Karpas-422 (cell line): ENCODE measurements at regions not wholly inside any gene's neighbourhood (a gene's known extent, or its start where the extent isn't known, plus 50 kb on each side); places are given as distances from the start of the nearest gene placed in this dataset.
"Not testable (repeated sequence)": the region's sequence is repeated elsewhere in the genome, so short reads cannot be mapped to it uniquely, and the experiment has no call there.

Experiments used
- DNase-seq: peaks from one replicate; pipeline ENCODE4 v3.0.0-alpha.2; 2015
- H2AFZ ChIP-seq: fragments of 200-600 bp; sonication (generic); 2 replicates; pipeline ENCODE4 v1.6.1; 2014; ENCODE audit warnings: antibody characterized with exemption, low read length, mixed read lengths
- H3K27ac ChIP-seq: fragments of 200-600 bp; sonication (generic); 2 replicates; pipeline ENCODE4 v1.5.1; 2014; ENCODE audit warnings: mild to moderate bottlenecking, low read length, moderate library complexity
- H3K27me3 ChIP-seq: fragments of 200-600 bp; sonication (generic); 2 replicates; pipeline ENCODE4 v1.6.1; 2014; ENCODE audit warnings: low read length, mixed read lengths
- H3K36me3 ChIP-seq: fragments of 200-600 bp; sonication (generic); 2 replicates; pipeline ENCODE4 v1.6.1; 2014; ENCODE audit warnings: low read length, mixed read lengths; ENCODE audit not compliant: insufficient read depth
- H3K4me1 ChIP-seq: fragments of 200-600 bp; sonication (generic); 2 replicates; pipeline ENCODE4 v1.6.1; 2014; ENCODE audit warnings: mild to moderate bottlenecking, low read length, mixed read lengths
- H3K4me2 ChIP-seq: fragments of 200-600 bp; sonication (generic); 2 replicates; pipeline ENCODE4 v1.6.1; 2014; ENCODE audit warnings: low read length, low read depth, mild to moderate bottlenecking; ENCODE audit not compliant: poor library complexity, severe bottlenecking
- H3K4me3 ChIP-seq: fragments of 200-600 bp; sonication (generic); 2 replicates; pipeline ENCODE4 v1.5.1; 2014; ENCODE audit warnings: mild to moderate bottlenecking, antibody characterized with exemption, low read length, mixed read lengths
- H3K79me2 ChIP-seq: fragments of 200-600 bp; sonication (generic); 2 replicates; pipeline ENCODE4 v1.6.1; 2014; ENCODE audit warnings: mild to moderate bottlenecking, low read length, mixed read lengths
- H3K9ac ChIP-seq: fragments of 200-600 bp; sonication (generic); 2 replicates; pipeline ENCODE4 v1.6.0; 2014; ENCODE audit warnings: low read length
- H3K9me2 ChIP-seq: fragments of 200-600 bp; sonication (generic), shearing (Covaris generic); replicated peaks from 2 replicates; pipeline ENCODE4 v1.6.0; 2014; ENCODE audit warnings: mild to moderate bottlenecking, low read length, moderate library complexity; ENCODE audit not compliant: insufficient read depth
- H3K9me3 ChIP-seq: fragments of 300-700, 200-600 bp; sonication (generic); 2 replicates; pipeline ENCODE4 v1.6.1; 2014; ENCODE audit warnings: low read length, mixed read lengths
- H4K20me1 ChIP-seq: fragments of 200-600 bp; sonication (generic); 2 replicates; pipeline ENCODE4 v1.6.1; 2014; ENCODE audit warnings: mild to moderate bottlenecking, antibody characterized with exemption, low read length, low read depth; ENCODE audit not compliant: insufficient read depth

DNA sequence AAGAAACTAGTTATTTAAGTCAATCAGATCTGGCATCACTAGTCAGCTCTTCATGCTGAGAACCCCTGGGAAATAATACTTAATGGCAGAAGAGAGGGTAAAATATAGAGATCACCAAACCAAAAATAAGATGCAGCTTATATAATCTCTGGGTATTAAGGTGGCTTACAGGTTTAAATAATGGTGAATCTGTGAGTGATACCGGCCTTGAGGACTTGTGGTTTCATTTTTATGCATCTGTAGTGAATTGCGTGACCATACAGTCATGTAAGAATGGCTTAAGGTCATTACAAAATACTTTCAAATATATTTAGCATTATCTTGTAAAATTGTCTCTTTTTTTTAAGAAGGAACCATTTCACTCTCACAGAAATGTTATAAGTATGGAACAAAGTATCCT lies 1192.2 kb downstream of the RPIA start:
- not testable (repeated sequence) for H3K4me3 ChIP-seq, H3K9me3 ChIP-seq, H3K36me3 ChIP-seq, H3K9ac ChIP-seq, H4K20me1 ChIP-seq, H3K9me2 ChIP-seq, H3K27me3 ChIP-seq, H2AFZ ChIP-seq, H3K79me2 ChIP-seq
- H3K4me2 ChIP-seq = peak overlapping the region; percentile 61
- H3K27ac ChIP-seq = peak overlapping the region; percentile 87
- H3K4me1 ChIP-seq = peaks cover 20% of the 10 kb centered on the region
- peak; percentile 53 for DNase-seq

DNA sequence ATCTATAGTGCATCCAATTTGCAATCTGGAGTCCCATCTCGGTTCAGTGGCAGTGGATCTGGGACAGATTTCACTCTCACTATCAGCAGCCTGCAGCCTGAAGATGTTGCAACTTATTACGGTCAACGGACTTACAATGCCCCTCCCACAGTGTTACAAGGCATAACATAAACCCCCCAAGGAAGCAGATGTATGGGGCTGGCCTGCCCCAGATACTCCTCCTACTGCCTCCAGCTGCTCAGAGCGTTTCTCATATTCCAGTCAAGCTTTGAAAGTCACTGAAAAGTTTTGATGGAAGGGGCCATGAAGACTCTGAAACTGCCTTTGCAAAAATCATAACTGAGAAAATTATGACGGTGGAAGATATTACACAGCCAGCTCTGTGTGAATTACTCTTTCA lies 1193.6 kb downstream of the RPIA start:
- H3K36me3 ChIP-seq, H3K4me3 ChIP-seq, H3K9me3 ChIP-seq, H3K9ac ChIP-seq, DNase-seq, H2AFZ ChIP-seq, H3K4me2 ChIP-seq, H3K79me2 ChIP-seq, H3K9me2 ChIP-seq, H3K27me3 ChIP-seq, H4K20me1 ChIP-seq: not testable (repeated sequence)
- peak overlapping the region; percentile 77 for H3K27ac ChIP-seq
- H3K4me1 ChIP-seq = peaks cover 20% of the 10 kb centered on the region

DNA sequence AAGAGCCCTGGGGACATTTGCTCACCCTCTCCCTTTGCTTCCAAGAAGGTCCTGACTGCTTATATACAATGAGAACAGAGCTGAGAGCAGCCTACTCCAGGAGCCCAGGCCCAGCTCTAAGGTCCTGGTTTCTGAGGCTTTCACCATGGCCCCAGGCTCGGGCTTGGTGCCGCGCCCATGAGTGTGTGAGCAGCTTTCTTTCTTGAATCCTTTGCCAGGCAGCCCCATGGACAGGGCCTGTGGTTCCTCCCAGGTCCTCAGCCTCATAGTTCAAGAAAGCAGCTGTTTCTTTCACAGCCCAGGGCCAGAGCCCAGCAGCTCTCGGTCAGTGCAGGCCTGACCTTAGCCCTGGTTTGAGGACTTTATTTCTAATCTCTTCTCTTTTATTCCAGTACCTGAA lies 1197.2 kb downstream of the RPIA start:
- H3K4me2 ChIP-seq, H3K4me3 ChIP-seq, H3K36me3 ChIP-seq, H2AFZ ChIP-seq, H3K9me3 ChIP-seq, H3K27me3 ChIP-seq, H3K27ac ChIP-seq, H3K9me2 ChIP-seq, H3K9ac ChIP-seq, DNase-seq, H3K79me2 ChIP-seq, H4K20me1 ChIP-seq: not testable (repeated sequence)
- H3K4me1 ChIP-seq = peaks cover 11% of the 10 kb centered on the region

DNA sequence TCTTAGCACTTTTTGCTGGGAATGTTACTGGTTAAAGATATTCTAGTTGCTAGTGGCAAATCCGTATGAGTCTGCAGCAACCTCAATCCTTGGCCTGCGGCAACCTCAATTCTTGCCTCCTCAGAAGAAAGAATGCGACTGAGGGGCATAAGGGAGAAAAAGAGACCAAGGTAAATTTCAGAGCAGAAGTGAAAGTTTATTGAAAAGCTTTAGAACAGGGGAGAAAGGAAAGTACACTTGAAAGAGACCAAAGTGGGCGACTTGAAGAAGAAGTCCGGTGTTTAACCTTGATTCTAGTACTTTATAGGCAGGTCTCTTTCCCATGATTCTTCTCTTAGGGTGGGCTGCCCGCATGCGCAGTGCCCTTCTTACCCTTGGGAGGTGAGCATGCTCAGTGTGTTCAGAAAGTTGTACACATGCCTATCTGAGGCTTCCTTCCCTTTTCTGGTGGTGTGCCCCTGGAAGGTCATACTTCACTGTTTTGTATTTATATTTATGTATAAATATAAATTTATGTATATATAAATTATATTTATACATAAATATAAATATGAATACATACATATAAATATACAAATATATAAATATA lies 1198.8 kb downstream of the RPIA start:
- not testable (repeated sequence) for H3K27ac ChIP-seq, H2AFZ ChIP-seq, H3K4me3 ChIP-seq, H3K79me2 ChIP-seq, H3K27me3 ChIP-seq, H3K4me1 ChIP-seq, H3K9me2 ChIP-seq, H3K4me2 ChIP-seq, H4K20me1 ChIP-seq, H3K9ac ChIP-seq, H3K36me3 ChIP-seq, DNase-seq, H3K9me3 ChIP-seq

DNA sequence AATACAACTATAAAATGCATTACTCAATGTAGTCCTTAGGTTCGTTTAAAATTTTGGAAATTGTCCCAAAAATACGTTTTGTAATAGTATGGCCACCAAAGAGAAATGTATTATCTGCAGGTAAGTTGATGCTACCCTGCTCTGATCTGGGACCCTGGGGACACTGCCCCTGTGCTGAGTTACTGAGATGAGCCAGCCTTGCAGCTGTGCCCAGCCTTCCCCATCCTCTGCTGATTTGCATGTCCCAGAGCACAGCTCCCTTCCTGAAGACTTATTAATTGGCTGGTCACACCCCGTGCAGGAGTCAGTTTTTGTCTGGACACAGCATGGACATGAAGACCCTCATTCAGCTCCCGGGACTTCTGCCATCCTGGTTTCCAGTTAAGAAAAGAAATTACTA lies 1203.5 kb downstream of the RPIA start:
- not testable (repeated sequence) for H3K79me2 ChIP-seq, DNase-seq, H3K9me2 ChIP-seq, H4K20me1 ChIP-seq, H3K36me3 ChIP-seq, H3K27me3 ChIP-seq, H2AFZ ChIP-seq, H3K9me3 ChIP-seq, H3K4me2 ChIP-seq, H3K4me3 ChIP-seq
- Histone ChIP-seq H3K27ac (peak overlapping the region; percentile 78), H3K4me1 (peaks cover 17% of the 10 kb centered on the region), H3K9ac (0 out of 2 replicates have a peak overlapping the region, but pooled peaks have one; percentile 37)

DNA sequence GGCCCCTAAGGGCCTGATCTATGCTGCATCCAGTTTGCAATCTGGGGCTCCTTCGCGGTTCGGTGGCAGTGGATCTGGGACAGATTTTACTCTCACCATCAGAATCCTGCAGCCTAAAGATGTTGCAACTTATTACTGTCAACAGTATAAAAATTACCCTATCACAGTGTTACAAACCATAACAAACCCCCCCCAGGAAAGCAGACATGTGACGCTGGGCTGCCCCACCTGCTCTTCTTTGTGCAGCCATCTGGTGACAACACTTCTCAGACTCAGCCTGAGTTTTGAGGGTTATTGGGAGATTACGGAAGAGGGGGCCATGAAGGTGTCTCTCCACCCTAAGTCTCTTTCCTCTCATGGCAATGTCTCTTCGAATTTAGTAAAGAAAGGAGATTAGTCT lies 1204.2 kb downstream of the RPIA start:
- not testable (repeated sequence) for H4K20me1 ChIP-seq, H3K9me2 ChIP-seq, H3K9me3 ChIP-seq, H2AFZ ChIP-seq, DNase-seq, H3K27me3 ChIP-seq, H3K9ac ChIP-seq, H3K4me3 ChIP-seq, H3K79me2 ChIP-seq, H3K36me3 ChIP-seq
- H3K27ac ChIP-seq = peak overlapping the region; percentile 78
- H3K4me2 ChIP-seq = peak overlapping the region; percentile 32
- H3K4me1 ChIP-seq = peaks cover 17% of the 10 kb centered on the region

DNA sequence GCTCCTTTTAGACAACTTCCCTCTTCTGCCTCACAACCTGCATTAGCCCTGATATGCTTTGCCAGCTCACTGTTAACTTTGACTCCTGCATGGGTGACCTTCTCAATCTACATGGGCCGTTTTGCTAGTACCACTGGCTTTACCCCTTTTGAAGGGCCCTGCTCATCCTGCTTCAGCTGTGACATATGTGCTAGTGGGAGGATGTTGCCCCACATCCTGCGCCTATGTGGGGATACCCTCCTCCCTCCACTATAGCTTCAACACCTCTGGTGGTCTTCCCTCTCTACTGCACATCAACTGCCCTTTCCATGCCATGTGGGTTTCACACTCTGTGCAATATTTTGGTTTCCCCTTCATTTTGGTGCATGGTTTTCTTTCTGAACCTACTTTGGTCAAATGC lies 1235.5 kb downstream of the RPIA start:
- not testable (repeated sequence) for H3K9me2 ChIP-seq, DNase-seq

DNA sequence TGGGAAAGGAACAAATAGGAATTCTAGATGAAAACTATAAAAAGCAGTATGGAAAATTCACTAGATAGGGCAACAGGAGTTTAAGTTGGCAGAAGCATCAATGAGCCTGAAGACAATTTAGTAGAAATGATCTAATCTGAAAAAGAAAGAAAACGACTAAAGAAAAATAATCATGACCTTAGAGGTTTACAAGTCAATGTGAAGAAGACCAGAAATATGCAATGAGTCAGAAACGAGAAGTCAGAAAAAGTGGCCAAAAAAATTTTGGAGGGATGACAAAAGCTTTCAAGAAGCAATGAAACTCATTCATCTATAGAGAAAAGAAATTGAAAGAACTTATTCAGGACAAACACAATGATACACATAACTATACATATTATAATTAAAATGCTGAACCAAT lies 1244.0 kb downstream of the RPIA start:
- not testable (repeated sequence) for H3K4me3 ChIP-seq, H3K9me2 ChIP-seq, H4K20me1 ChIP-seq, H3K27me3 ChIP-seq, H3K9me3 ChIP-seq, H3K79me2 ChIP-seq, H3K9ac ChIP-seq, H3K36me3 ChIP-seq
- peak overlapping the region; percentile 48; the same call in 1 of the 2 replicates for H2AFZ ChIP-seq
- DNase-seq = peak; percentile 41
- peak overlapping the region; percentile 81 for H3K27ac ChIP-seq
- H3K4me2 ChIP-seq = peak overlapping the region; percentile 32
- peaks cover 46% of the 10 kb centered on the region for H3K4me1 ChIP-seq

More for the DNA sequence above, 1235.5 kb downstream of the RPIA start:
- H3K9me3 ChIP-seq, H3K79me2 ChIP-seq, H3K4me3 ChIP-seq, H4K20me1 ChIP-seq, H3K4me2 ChIP-seq, H3K36me3 ChIP-seq, H3K9ac ChIP-seq, H2AFZ ChIP-seq, H3K4me1 ChIP-seq, H3K27me3 ChIP-seq, H3K27ac ChIP-seq: not testable (repeated sequence)

DNA sequence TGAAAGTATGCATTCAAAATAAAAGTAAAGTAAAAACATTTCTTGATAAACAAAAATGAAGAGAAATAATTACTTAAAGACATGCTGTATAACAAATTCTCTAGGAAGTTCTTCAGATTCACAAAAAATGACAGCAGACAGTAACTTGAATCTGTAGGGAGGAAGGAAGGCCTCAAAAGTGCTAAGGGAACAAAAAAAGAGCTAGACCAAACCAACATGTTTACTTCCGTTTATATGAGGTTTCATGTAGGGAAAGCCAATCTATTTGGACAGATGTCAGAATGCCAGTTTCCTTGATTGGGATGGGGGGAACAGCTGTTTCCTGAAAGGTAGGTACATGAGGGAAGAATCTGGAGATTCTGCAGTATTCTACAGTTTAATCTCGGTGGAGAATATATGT lies 1244.5 kb downstream of the RPIA start:
- H3K27me3 ChIP-seq, H3K79me2 ChIP-seq, H3K9me3 ChIP-seq, H3K4me3 ChIP-seq, H3K9me2 ChIP-seq, H3K9ac ChIP-seq, H4K20me1 ChIP-seq, H3K36me3 ChIP-seq: not testable (repeated sequence)
- H3K4me1 ChIP-seq = peaks cover 52% of the 10 kb centered on the region
- H3K4me2 ChIP-seq = peak overlapping the region; percentile 32
- peak overlapping the region; percentile 48; the same call in 1 of the 2 replicates for H2AFZ ChIP-seq
- peak; percentile 66 for DNase-seq
- H3K27ac ChIP-seq = peak overlapping the region; percentile 81
